Kidney tubule cell (primary cell): ENCODE measurements at regions not wholly inside any gene's neighbourhood (a gene's known extent, or its start where the extent isn't known, plus 50 kb on each side); places are given as distances from the start of the nearest gene placed in this dataset.
"Not testable (repeated sequence)": the region's sequence is repeated elsewhere in the genome, so short reads cannot be mapped to it uniquely, and the experiment has no call there.

Experiments
- DNase-seq: peaks from one replicate; pipeline ENCODE4 v3.0.0-alpha.2; 2018; ENCODE audit warnings: low spot score

- no peak for DNase-seq
These were observed 331.3 kb upstream of the MEIS1 start for GRCh38 chr2:66103581-66103980.

- DNase-seq, result no peak
These were observed 333.7 kb upstream of the MEIS1 start for GRCh38 chr2:66101206-66101605.

- DNase-seq, result no peak
These were observed 339.0 kb upstream of the MEIS1 start for GRCh38 chr2:66095820-66096345.

- not testable (repeated sequence) for DNase-seq
These were observed 340.2 kb upstream of the MEIS1 start for GRCh38 chr2:66094689-66095088.

- DNase-seq, result no peak
These were observed 341.6 kb upstream of the MEIS1 start for GRCh38 chr2:66093371-66093770.

- DNase-seq, result no peak
These were observed 349.9 kb upstream of the MEIS1 start for GRCh38 chr2:66084948-66085590.

- DNase-seq, result no peak
These were observed 352.3 kb upstream of the MEIS1 start for GRCh38 chr2:66082581-66082980.

- no peak for DNase-seq
These were observed 354.8 kb upstream of the MEIS1 start for GRCh38 chr2:66080127-66080526.

GRCh38 chr2:66073172-66073571, 361.8 kb upstream of the MEIS1 start:
- DNase-seq, result no peak

- no peak for DNase-seq
These were observed 364.0 kb upstream of the MEIS1 start for GRCh38 chr2:66070721-66071602.

- no peak for DNase-seq
These were observed 364.8 kb upstream of the MEIS1 start for GRCh38 chr2:66069937-66070720.

- no peak for DNase-seq
These were observed 368.9 kb upstream of the MEIS1 start for GRCh38 chr2:66066032-66066431.

GRCh38 chr2:66059332-66059731, 375.6 kb upstream of the MEIS1 start:
- no peak for DNase-seq

GRCh38 chr2:66058675-66059074, 376.2 kb upstream of the MEIS1 start:
- no peak for DNase-seq

- DNase-seq, result no peak
These were observed 377.1 kb upstream of the MEIS1 start for GRCh38 chr2:66057844-66058243.

- DNase-seq, result no peak
These were observed 384.5 kb upstream of the MEIS1 start for GRCh38 chr2:66050392-66050791.

- DNase-seq, result no peak
These were observed 386.3 kb upstream of the MEIS1 start for GRCh38 chr2:66048667-66049066.

GRCh38 chr2:66041902-66042657, 392.8 kb upstream of the MEIS1 start:
- no peak for DNase-seq

GRCh38 chr2:66036948-66037347, 398.0 kb upstream of the MEIS1 start:
- DNase-seq, result no peak

GRCh38 chr2:66034467-66034866, 400.5 kb upstream of the MEIS1 start:
- DNase-seq, result no peak

- no peak for DNase-seq
These were observed 402.6 kb upstream of the MEIS1 start for GRCh38 chr2:66032226-66032775.
